ENCODE measurements at regions not wholly inside any gene's neighbourhood (a gene's known extent, or its start where the extent isn't known, plus 50 kb on each side); places are given as distances from the start of the nearest gene placed in this dataset.
"Not testable (repeated sequence)": the region's sequence is repeated elsewhere in the genome, so short reads cannot be mapped to it uniquely, and the experiment has no call there.

GRCh38 chr5:103990064-103990463 is 427.5 kb upstream of the NUDT12 start:
- DNase-seq, result no peak

GRCh38 chr5:103981592-103981991 is 419.0 kb upstream of the NUDT12 start:
- no peak for DNase-seq

- no peak for DNase-seq
Observed at GRCh38 chr5:103973669-103974068, 411.1 kb upstream of the NUDT12 start.

- not testable (repeated sequence) for DNase-seq
Observed at GRCh38 chr5:103966295-103966694, 403.7 kb upstream of the NUDT12 start.

- DNase-seq, result no peak
Observed at GRCh38 chr5:103962023-103962422, 399.4 kb upstream of the NUDT12 start.

- DNase-seq, result no peak
Observed at GRCh38 chr5:103953601-103954382, 391.2 kb upstream of the NUDT12 start.

GRCh38 chr5:103951776-103952175 is 389.2 kb upstream of the NUDT12 start:
- DNase-seq, result no peak

GRCh38 chr5:103943230-103943629 is 380.6 kb upstream of the NUDT12 start:
- DNase-seq, result no peak

GRCh38 chr5:103942587-103943186 is 380.1 kb upstream of the NUDT12 start:
- DNase-seq, result no peak

- DNase-seq, result no peak
Observed at GRCh38 chr5:103941596-103941995, 379.0 kb upstream of the NUDT12 start.

- no peak for DNase-seq
Observed at GRCh38 chr5:103938146-103938695, 375.6 kb upstream of the NUDT12 start.

GRCh38 chr5:103929338-103930013 is 366.9 kb upstream of the NUDT12 start:
- DNase-seq, result no peak

GRCh38 chr5:103927739-103928138 is 365.1 kb upstream of the NUDT12 start:
- no peak for DNase-seq

GRCh38 chr5:103923616-103924168 is 361.1 kb upstream of the NUDT12 start:
- DNase-seq, result no peak

- no peak for DNase-seq
Observed at GRCh38 chr5:103919506-103919905, 356.9 kb upstream of the NUDT12 start.

GRCh38 chr5:103918668-103919367 is 356.2 kb upstream of the NUDT12 start:
- DNase-seq, result no peak

- no peak for DNase-seq
Observed at GRCh38 chr5:103915081-103915480, 352.5 kb upstream of the NUDT12 start.

GRCh38 chr5:103910786-103911185 is 348.2 kb upstream of the NUDT12 start:
- DNase-seq, result no peak

- DNase-seq, result no peak
Observed at GRCh38 chr5:103910011-103910410, 347.4 kb upstream of the NUDT12 start.

GRCh38 chr5:103909391-103909790 is 346.8 kb upstream of the NUDT12 start:
- no peak for DNase-seq

- DNase-seq, result no peak
Observed at GRCh38 chr5:103908336-103909080, 345.9 kb upstream of the NUDT12 start.

GRCh38 chr5:103907001-103907400 is 344.4 kb upstream of the NUDT12 start:
- DNase-seq, result no peak

Data from GDM1 (cell line).